Muscle of leg (tissue), 3 donors: ENCODE measurements at regions not wholly inside any gene's neighbourhood (a gene's known extent, or its start where the extent isn't known, plus 50 kb on each side); places are given as distances from the start of the nearest gene placed in this dataset.

ENCODE experiments used
- DNase-seq: peaks from one replicate; pipeline ENCODE4 v3.0.0; 2013
- H3K27ac ChIP-seq: one replicate; pipeline ENCODE4 v1.5.1; 2013; ENCODE audit warnings: mild to moderate bottlenecking, low read length, control low read depth
- H3K27me3 ChIP-seq: one replicate; pipeline ENCODE4 v1.6.1; 2013; ENCODE audit warnings: low read length; ENCODE audit not compliant: control insufficient read depth, insufficient read depth
- H3K36me3 ChIP-seq: one replicate; pipeline ENCODE4 v1.6.1; 2013; ENCODE audit warnings: low read length; ENCODE audit not compliant: control insufficient read depth, insufficient read depth
- H3K4me1 ChIP-seq: one replicate; pipeline ENCODE4 v1.6.1; 2013; ENCODE audit warnings: low read length; ENCODE audit not compliant: control insufficient read depth, insufficient read depth
- H3K4me3 ChIP-seq: one replicate; pipeline ENCODE4 v1.5.1; 2013; ENCODE audit warnings: low read length, control low read depth
- H3K9me3 ChIP-seq: replicated peaks from 2 replicates; pipeline ENCODE4 v1.6.1; 2013; ENCODE audit warnings: low read depth, low read length; ENCODE audit not compliant: control insufficient read depth
- WGBS: methylation state at CpG from one replicate; pipeline ENCODE4 v1.1.5; 2013; ENCODE audit warnings: missing lambda C conversion rate; ENCODE audit not compliant: insufficient coverage; 5-methylcytosine and 5-hydroxymethylcytosine counted together

DNA sequence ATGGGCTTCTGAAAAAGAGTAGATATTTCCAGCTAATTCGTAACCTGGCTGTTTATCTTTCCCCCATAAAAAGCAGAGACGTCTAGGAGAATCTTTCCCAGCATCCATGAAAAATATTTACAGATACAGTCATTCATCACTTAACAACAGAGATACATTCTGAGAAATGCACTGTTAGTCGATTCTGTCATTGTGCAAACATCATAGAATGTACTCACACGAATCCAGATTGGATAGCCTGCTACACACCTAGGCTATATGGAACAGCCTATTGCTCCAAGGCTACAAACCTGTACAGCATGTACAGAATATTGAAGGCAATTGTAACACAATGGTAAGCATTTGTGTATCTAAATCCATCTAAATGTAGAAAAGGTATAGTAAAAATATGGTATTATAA, 530.2 kb upstream of the NBEA start:
- no peaks in the 10 kb centered on the region for H3K9me3 ChIP-seq
- no peaks in the 10 kb centered on the region for H3K27me3 ChIP-seq
- DNase-seq: no peak
- H3K36me3 ChIP-seq: no peaks in the 10 kb centered on the region
- no peak overlapping the region for H3K4me3 ChIP-seq
- H3K4me1 ChIP-seq: peaks cover 3% of the 10 kb centered on the region
- WGBS: no CpG with 5 or more reads among the region's 4 CpGs
- peak overlapping the region; percentile 83 for H3K27ac ChIP-seq

DNA sequence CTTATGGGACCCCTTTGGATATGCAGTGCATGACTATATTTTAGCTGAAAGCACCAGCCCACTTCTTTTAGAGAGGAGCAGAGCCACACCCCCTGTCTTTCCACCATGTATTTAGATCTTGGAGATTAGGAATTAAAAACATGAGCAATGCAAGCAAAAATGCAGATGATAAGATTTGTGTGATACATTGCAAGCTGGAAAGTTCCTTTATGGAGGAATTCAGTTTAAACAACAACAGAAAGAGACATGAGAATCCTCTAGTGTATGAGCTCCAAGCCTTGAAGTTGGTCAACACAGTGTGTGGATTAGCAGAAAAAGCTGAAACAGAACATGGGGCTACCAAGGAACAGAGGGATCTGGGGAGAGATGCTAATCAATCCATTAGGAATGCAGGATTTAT, 529.8 kb upstream of the NBEA start:
- Histone ChIP-seq H3K9me3 (no peaks in the 10 kb centered on the region), H3K36me3 (no peaks in the 10 kb centered on the region), H3K4me3 (no peak overlapping the region), H3K27me3 (no peaks in the 10 kb centered on the region), H3K4me1 (peaks cover 7% of the 10 kb centered on the region), H3K27ac (no peak overlapping the region)
- DNase-seq: no peak

DNA sequence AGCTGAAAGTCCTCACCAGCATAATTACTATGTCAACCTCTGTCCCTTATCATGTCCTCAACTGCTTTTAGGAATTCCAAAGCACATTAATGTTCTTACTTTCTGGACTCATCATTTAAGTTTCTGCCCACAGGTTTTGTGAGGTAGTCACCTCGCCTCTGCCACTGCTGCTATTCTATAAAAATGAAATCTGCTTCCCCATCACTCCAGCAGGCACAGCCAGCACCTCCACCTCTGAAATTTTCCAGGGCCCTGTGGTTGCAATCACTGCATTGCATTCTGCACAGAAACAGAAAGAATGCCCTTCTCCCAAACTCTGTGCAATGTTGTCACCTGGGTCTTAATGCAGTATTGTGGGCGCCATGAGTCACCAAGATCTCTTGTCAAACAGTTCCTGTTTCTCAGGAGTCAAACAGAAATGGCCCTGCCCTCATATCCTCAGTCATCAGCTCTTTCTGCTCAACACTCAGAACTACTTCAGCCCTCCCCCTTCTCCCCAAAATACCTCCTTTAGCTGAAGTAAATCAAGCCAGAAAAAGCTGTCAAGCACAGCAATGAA, 529.2 kb upstream of the NBEA start:
- H3K4me3 ChIP-seq: no peak overlapping the region
- WGBS: 94% methylated on average over 2 of the region's 2 CpGs
- no peaks in the 10 kb centered on the region for H3K27me3 ChIP-seq
- no peak overlapping the region for H3K27ac ChIP-seq
- DNase-seq: no peak
- H3K36me3 ChIP-seq: no peaks in the 10 kb centered on the region
- H3K4me1 ChIP-seq: peaks cover 8% of the 10 kb centered on the region
- H3K9me3 ChIP-seq: no peaks in the 10 kb centered on the region

- H3K9me3 ChIP-seq: no peaks in the 10 kb centered on the region
- H3K27ac ChIP-seq: no peak overlapping the region
- H3K4me1 ChIP-seq: peaks cover 13% of the 10 kb centered on the region
- 100% methylated on average over 1 of the region's 1 CpG for WGBS
- DNase-seq: no peak
- H3K36me3 ChIP-seq: no peaks in the 10 kb centered on the region
- no peaks in the 10 kb centered on the region for H3K27me3 ChIP-seq
- no peak overlapping the region for H3K4me3 ChIP-seq
Observed at GRCh38 chr13:34413538-34414210, 528.4 kb upstream of the NBEA start.

DNA sequence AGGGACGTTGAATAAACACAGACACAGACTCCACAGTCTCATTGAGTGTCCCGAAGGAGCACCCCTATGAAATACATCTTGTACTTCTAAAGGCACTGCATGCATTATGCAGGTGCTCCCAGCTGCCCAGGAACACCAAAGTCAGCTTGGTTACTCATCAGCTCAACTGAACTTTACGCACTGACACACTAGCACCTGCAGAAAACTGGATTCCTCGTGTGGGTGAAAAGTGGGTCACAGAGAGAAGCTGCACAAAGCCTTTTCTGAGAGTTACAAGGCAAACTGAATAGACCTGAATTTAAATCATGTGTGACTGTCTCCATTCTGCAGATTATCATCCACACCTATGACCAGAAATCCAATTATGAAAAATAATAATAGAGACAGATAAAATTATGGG, 527.5 kb upstream of the NBEA start:
- H3K9me3 ChIP-seq: no peaks in the 10 kb centered on the region
- DNase-seq: no peak
- H3K27me3 ChIP-seq: no peaks in the 10 kb centered on the region
- no peaks in the 10 kb centered on the region for H3K36me3 ChIP-seq
- H3K27ac ChIP-seq: no peak overlapping the region
- 70% methylated on average over 4 of the region's 4 CpGs for WGBS
- H3K4me3 ChIP-seq: no peak overlapping the region
- H3K4me1 ChIP-seq: peaks cover 18% of the 10 kb centered on the region

GRCh38 chr13:34416971-34417380, 525.1 kb upstream of the NBEA start:
- WGBS: 21% methylated on average over 2 of the region's 5 CpGs
- peak; percentile 95 for DNase-seq
- H3K27ac ChIP-seq: peak overlapping the region; percentile 52
- H3K36me3 ChIP-seq: no peaks in the 10 kb centered on the region
- no peak overlapping the region for H3K4me3 ChIP-seq
- H3K9me3 ChIP-seq: no peaks in the 10 kb centered on the region
- peaks cover 18% of the 10 kb centered on the region for H3K4me1 ChIP-seq
- no peaks in the 10 kb centered on the region for H3K27me3 ChIP-seq

- Histone ChIP-seq H3K4me3 (no peak overlapping the region), H3K4me1 (peaks cover 18% of the 10 kb centered on the region), H3K9me3 (no peaks in the 10 kb centered on the region), H3K27me3 (no peaks in the 10 kb centered on the region), H3K27ac (peak overlapping the region; percentile 45), H3K36me3 (no peaks in the 10 kb centered on the region)
- 40% methylated on average over 2 of the region's 4 CpGs for WGBS
- DNase-seq: peak; percentile 77
Observed at GRCh38 chr13:34417896-34418295, 524.2 kb upstream of the NBEA start.

- WGBS: 0% methylated on average over 1 of the region's 5 CpGs
- H3K27me3 ChIP-seq: no peaks in the 10 kb centered on the region
- H3K27ac ChIP-seq: no peak overlapping the region
- no peaks in the 10 kb centered on the region for H3K9me3 ChIP-seq
- peaks cover 18% of the 10 kb centered on the region for H3K4me1 ChIP-seq
- no peak overlapping the region for H3K4me3 ChIP-seq
- no peaks in the 10 kb centered on the region for H3K36me3 ChIP-seq
- peak; percentile 46 for DNase-seq
Observed at GRCh38 chr13:34419025-34419424, 523.0 kb upstream of the NBEA start.

DNA sequence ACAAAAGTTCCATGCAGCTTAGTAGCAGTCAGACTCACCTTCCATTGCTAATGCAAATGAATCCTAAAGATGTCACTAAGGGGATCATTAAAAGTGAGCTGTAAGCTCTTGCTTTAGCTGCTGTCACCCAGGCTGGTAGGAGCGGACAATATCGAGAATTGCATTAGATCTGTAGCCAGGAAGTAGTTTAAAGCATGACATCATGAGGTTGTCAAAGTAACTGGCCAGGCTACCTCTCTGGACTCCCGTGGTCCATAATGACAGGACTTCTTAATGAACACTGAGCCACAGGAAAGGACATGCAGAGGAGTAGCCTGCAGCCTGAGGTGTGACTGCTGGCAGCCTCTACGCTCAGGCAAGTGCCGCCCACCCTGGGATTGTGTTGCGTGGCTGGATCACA, 522.3 kb upstream of the NBEA start:
- no peaks in the 10 kb centered on the region for H3K9me3 ChIP-seq

GRCh38 chr13:34420702-34421346, 521.2 kb upstream of the NBEA start:
- Histone ChIP-seq H3K4me3 (no peak overlapping the region), H3K27ac (no peak overlapping the region), H3K36me3 (no peaks in the 10 kb centered on the region), H3K27me3 (no peaks in the 10 kb centered on the region), H3K9me3 (no peaks in the 10 kb centered on the region), H3K4me1 (peaks cover 18% of the 10 kb centered on the region)
- 93% methylated on average over 3 of the region's 3 CpGs for WGBS
- no peak for DNase-seq

More for the DNA sequence above, 522.3 kb upstream of the NBEA start:
- no peaks in the 10 kb centered on the region for H3K36me3 ChIP-seq
- no peak overlapping the region for H3K27ac ChIP-seq
- 62% methylated on average over 3 of the region's 6 CpGs for WGBS
- H3K4me3 ChIP-seq: no peak overlapping the region
- H3K27me3 ChIP-seq: no peaks in the 10 kb centered on the region
- no peak for DNase-seq
- H3K4me1 ChIP-seq: peaks cover 18% of the 10 kb centered on the region
